WTC11 (cell line): ENCODE measurements at regions not wholly inside any gene's neighbourhood (a gene's known extent, or its start where the extent isn't known, plus 50 kb on each side); places are given as distances from the start of the nearest gene placed in this dataset.

Experiments used
- ATAC-seq: fragments of 200-7000 bp; cut with Tn5 transposase; 2 replicates; pipeline ENCODE4 v1.10.0; 2021; ENCODE audit warnings: mild to moderate bottlenecking, moderate library complexity
- CTCF ChIA-PET: fragments of 300-600 bp; sonication (Branson Sonifier 250); formaldehyde crosslinking; loops from one replicate; lab custom pipeline; 2021; ENCODE audit warnings: antibody characterized with exemption; lab: Charles Lee
- POLR2A ChIA-PET: fragments of 350-600 bp; sonication (Branson Sonifier 250); formaldehyde crosslinking; loops from one replicate; lab custom pipeline; 2021; ENCODE audit warnings: antibody characterized with exemption; lab: Charles Lee
- DNase-seq: peaks from one replicate; pipeline ENCODE4 v3.0.0; 2021; ENCODE audit warnings: low spot score
- H3K27ac Mint-ChIP-seq: 2 replicates; pipeline ENCODE4 v1.8.0; 2021; ENCODE audit warnings: mixed read lengths
- H3K27me3 Mint-ChIP-seq: 2 replicates; pipeline ENCODE4 v1.8.0; 2021; ENCODE audit warnings: low read depth, mild to moderate bottlenecking, moderate library complexity, mixed read lengths
- H3K36me3 Mint-ChIP-seq: 2 replicates; pipeline ENCODE4 v1.8.0; 2021; ENCODE audit warnings: mixed read lengths
- H3K4me1 Mint-ChIP-seq: 2 replicates; pipeline ENCODE4 v1.8.0; 2022; ENCODE audit warnings: mixed read lengths
- H3K4me3 Mint-ChIP-seq: 2 replicates; pipeline ENCODE4 v1.8.0; 2021; ENCODE audit warnings: mild to moderate bottlenecking, moderate library complexity, mixed read lengths
- H3K9me3 Mint-ChIP-seq: 2 replicates; pipeline ENCODE4 v1.8.0; 2021; ENCODE audit warnings: mixed read lengths
- ESRRA ChIP-seq: sonication (generic); formaldehyde crosslinking; IDR thresholded peaks from 2 replicates; pipeline ENCODE4 v1.8.1; 2022; ENCODE audit warnings: mild to moderate bottlenecking, missing genetic modification reagents, borderline replicate concordance
- FOXP1 ChIP-seq: sonication (generic); formaldehyde crosslinking; IDR thresholded peaks from 2 replicates; pipeline ENCODE4 v1.8.0; 2022; ENCODE audit warnings: missing genetic modification reagents, mild to moderate bottlenecking, moderate library complexity, borderline replicate concordance
- HMGA2 ChIP-seq: fragments of 250-450 bp; sonication (Bioruptor Pico); IDR thresholded peaks from 2 replicates; pipeline ENCODE4 v1.4.0; 2021; ENCODE audit warnings: mild to moderate bottlenecking, moderate library complexity
- KAT7 ChIP-seq: sonication (generic); formaldehyde crosslinking; IDR thresholded peaks from 2 replicates; pipeline ENCODE4 v1.8.1; 2023; ENCODE audit warnings: missing genetic modification reagents, mild to moderate bottlenecking, borderline replicate concordance
- NR2C2 ChIP-seq: sonication (generic); formaldehyde crosslinking; IDR thresholded peaks from 2 replicates; pipeline ENCODE4 v1.8.0; 2022; ENCODE audit warnings: mild to moderate bottlenecking, missing genetic modification reagents
- PRRX2 ChIP-seq: fragments of 250-450 bp; sonication (Bioruptor Pico); IDR thresholded peaks from 2 replicates; pipeline ENCODE4 v1.8.0; 2021; ENCODE audit warnings: mild to moderate bottlenecking
- SMAD3 ChIP-seq: sonication (generic); formaldehyde crosslinking; IDR thresholded peaks from 2 replicates; pipeline ENCODE4 v1.8.0; 2022; ENCODE audit warnings: missing genetic modification reagents, mild to moderate bottlenecking, borderline replicate concordance
- SOX15 ChIP-seq: fragments of 250-450 bp; sonication (Bioruptor Pico); IDR thresholded peaks from 2 replicates; pipeline ENCODE4 v1.9.0; 2021; ENCODE audit warnings: mild to moderate bottlenecking
- SP1 ChIP-seq: sonication (generic); formaldehyde crosslinking; conservative IDR thresholded peaks from 2 replicates; pipeline ENCODE4 v1.8.1; 2022; ENCODE audit warnings: missing genetic modification reagents
- TP53 ChIP-seq: sonication (generic); formaldehyde crosslinking; IDR thresholded peaks from 2 replicates; pipeline ENCODE4 v1.8.1; 2023; ENCODE audit warnings: mild to moderate bottlenecking, missing genetic modification reagents
- ZNF232 ChIP-seq: sonication (generic); formaldehyde crosslinking; IDR thresholded peaks from 2 replicates; pipeline ENCODE4 v1.8.0; 2022; ENCODE audit warnings: mild to moderate bottlenecking, missing genetic modification reagents
- TF ChIP-seq, protein P1 (sequence below): sonication (generic); formaldehyde crosslinking; IDR thresholded peaks from 2 replicates; pipeline ENCODE4 v1.8.1; 2023; ENCODE audit warnings: mild to moderate bottlenecking, moderate library complexity, missing genetic modification reagents
- TF ChIP-seq, protein P2 (sequence below): sonication (generic); formaldehyde crosslinking; IDR thresholded peaks from 2 replicates; pipeline ENCODE4 v1.8.1; 2023; ENCODE audit warnings: mild to moderate bottlenecking, missing genetic modification reagents
- TF ChIP-seq, protein P3 (sequence below): sonication (generic); formaldehyde crosslinking; IDR thresholded peaks from 2 replicates; pipeline ENCODE4 v1.8.1; 2022; ENCODE audit warnings: missing genetic modification reagents, borderline replicate concordance
- TF ChIP-seq, protein P4 (sequence below): sonication (generic); formaldehyde crosslinking; IDR thresholded peaks from 2 replicates; pipeline ENCODE4 v1.8.0; 2022; ENCODE audit warnings: mild to moderate bottlenecking, missing genetic modification reagents
- TF ChIP-seq, protein P5 (sequence below): sonication (generic); formaldehyde crosslinking; IDR thresholded peaks from 2 replicates; pipeline ENCODE4 v1.8.1; 2023; ENCODE audit warnings: mild to moderate bottlenecking, missing genetic modification reagents, moderate library complexity
- TF ChIP-seq, protein P6 (sequence below): sonication (generic); formaldehyde crosslinking; IDR thresholded peaks from 2 replicates; pipeline ENCODE4 v1.8.1; 2023; ENCODE audit warnings: mild to moderate bottlenecking, missing genetic modification reagents, moderate library complexity

DNA sequence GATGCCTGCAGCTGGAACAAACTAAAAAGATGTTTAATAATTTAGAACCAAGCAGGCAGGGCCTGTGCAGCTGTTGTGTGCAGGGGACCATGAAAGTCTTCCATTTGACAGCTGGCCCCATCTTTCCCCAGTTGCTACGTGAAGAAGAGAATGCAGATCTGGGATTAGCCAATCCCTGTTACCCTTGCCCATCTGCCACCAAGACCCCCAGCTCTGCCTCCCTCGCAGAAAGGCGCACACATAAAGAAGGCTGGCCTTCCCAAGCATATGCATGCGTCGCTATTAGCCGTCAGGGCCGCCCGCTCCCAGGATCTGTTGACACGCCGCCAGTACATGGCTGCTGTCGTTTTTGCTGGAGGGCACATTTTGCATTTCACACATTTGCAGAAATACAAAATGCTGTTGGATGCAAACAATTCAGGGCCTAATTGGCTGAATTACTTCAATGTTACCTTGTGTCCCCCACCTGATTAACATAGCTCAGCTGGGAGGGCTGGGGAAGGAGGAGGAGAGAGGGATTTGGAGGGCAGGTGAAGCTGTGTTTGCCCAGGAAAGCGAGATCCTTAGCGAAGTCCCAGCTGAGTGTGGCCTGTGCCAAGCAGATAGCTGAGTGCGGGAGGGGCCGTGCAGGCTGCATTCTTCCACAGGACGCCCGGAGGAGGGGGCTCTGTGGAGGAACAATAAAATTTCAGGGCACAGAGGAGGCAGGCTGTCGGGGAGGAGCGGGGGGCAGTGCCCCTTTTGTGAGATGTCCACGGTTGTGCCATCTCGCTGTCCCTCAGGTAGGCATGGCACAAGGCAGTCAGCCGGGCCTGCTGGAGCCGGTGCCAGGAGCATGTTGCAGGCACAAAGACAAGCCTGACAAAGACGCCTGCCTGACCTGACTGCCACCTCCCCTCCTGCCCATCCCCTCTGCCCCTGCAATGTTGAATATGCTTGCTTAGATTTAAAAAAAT is 443.0 kb upstream of the MKI67 start:
- Mint-ChIP-seq H3K4me3 (no peak overlapping the region), H3K27ac (no peak overlapping the region; the same call in 1 of the 2 replicates), H3K9me3 (peaks cover 3% of the 10 kb centered on the region; the same call in 1 of the 2 replicates), H3K4me1 (peaks cover 27% of the 10 kb centered on the region), H3K27me3 (no peaks in the 10 kb centered on the region), H3K36me3 (no peaks in the 10 kb centered on the region)
- DNase-seq = no peak
- no peak for TF ChIP-seq SOX15 (CRISPR knock-in tag)
- no peak for TF ChIP-seq NR2C2 (CRISPR knock-in tag)
- no peak for TF ChIP-seq ESRRA (CRISPR knock-in tag)
- TF ChIP-seq TP53 (CRISPR knock-in tag) = no peak
- TF ChIP-seq ZNF232 (CRISPR knock-in tag) = no peak
- TF ChIP-seq, protein P1, sequence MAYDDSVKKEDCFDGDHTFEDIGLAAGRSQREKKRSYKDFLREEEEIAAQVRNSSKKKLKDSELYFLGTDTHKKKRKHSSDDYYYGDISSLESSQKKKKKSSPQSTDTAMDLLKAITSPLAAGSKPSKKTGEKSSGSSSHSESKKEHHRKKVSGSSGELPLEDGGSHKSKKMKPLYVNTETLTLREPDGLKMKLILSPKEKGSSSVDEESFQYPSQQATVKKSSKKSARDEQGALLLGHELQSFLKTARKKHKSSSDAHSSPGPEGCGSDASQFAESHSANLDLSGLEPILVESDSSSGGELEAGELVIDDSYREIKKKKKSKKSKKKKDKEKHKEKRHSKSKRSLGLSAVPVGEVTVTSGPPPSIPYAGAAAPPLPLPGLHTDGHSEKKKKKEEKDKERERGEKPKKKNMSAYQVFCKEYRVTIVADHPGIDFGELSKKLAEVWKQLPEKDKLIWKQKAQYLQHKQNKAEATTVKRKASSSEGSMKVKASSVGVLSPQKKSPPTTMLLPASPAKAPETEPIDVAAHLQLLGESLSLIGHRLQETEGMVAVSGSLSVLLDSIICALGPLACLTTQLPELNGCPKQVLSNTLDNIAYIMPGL (CRISPR knock-in tag) = no peak
- TF ChIP-seq, protein P2, sequence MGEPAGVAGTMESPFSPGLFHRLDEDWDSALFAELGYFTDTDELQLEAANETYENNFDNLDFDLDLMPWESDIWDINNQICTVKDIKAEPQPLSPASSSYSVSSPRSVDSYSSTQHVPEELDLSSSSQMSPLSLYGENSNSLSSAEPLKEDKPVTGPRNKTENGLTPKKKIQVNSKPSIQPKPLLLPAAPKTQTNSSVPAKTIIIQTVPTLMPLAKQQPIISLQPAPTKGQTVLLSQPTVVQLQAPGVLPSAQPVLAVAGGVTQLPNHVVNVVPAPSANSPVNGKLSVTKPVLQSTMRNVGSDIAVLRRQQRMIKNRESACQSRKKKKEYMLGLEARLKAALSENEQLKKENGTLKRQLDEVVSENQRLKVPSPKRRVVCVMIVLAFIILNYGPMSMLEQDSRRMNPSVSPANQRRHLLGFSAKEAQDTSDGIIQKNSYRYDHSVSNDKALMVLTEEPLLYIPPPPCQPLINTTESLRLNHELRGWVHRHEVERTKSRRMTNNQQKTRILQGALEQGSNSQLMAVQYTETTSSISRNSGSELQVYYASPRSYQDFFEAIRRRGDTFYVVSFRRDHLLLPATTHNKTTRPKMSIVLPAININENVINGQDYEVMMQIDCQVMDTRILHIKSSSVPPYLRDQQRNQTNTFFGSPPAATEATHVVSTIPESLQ (CRISPR knock-in tag) = no peak
- ChIA-PET POLR2A (no interaction called here), CTCF (interaction anchor here (0.7 to 2.2 kb wide), 2 partner anchors 18 to 301 kb away, joined by 3 to 5 read pairs; no protein-coding TSS in a partner anchor)
- no peak for ATAC-seq

DNA sequence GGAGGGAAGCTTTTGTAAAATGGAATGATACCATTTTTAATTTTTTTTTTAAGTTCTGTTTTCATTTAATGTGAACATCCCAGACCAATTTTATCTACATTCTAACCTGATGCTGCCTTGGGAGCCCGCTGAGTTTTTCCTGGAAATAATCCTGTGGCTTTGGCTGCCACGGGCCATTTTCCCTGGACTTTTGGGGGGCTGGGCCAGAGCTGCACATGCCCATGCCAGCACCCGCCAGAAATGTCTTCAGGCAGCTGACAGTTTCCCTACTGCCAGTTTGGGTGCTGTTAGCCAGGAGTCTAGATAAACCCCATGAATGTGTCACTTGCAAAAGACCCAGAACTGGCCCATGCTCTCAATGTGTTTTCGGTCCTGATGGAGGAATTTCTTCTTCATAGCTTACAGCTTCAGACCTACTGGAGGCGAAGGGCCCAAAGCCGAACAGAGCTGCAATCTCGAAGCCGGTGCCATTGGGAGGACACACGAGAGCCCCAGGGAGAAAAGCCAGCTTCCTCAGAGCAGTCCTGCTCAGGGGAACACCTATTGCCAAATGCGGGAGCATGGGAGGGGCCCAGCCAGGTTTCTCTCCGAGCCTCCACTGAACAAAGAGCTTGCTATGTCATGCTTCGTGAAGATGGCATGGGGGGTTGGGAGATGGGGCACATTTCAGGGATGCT is 444.2 kb upstream of the MKI67 start:
- DNase-seq = no peak
- no peak for ATAC-seq
- no peak overlapping the region for H3K4me3 Mint-ChIP-seq
- peaks cover 37% of the 10 kb centered on the region for H3K4me1 Mint-ChIP-seq
- H3K9me3 Mint-ChIP-seq = no peaks in the 10 kb centered on the region
- no peaks in the 10 kb centered on the region; the same call in 1 of the 2 replicates for H3K27me3 Mint-ChIP-seq
- no peak for TF ChIP-seq PRRX2
- TF ChIP-seq, all 79 proteins: peak for 0
- Mint-ChIP-seq H3K36me3 (no peaks in the 10 kb centered on the region), H3K27ac (no peak overlapping the region)
- POLR2A ChIA-PET = no interaction called here
- CTCF ChIA-PET = interaction anchor here (1.7 to 1.9 kb wide), 2 partner anchors 169 to 302 kb away, joined by 9 to 11 read pairs; no protein-coding TSS in a partner anchor

DNA sequence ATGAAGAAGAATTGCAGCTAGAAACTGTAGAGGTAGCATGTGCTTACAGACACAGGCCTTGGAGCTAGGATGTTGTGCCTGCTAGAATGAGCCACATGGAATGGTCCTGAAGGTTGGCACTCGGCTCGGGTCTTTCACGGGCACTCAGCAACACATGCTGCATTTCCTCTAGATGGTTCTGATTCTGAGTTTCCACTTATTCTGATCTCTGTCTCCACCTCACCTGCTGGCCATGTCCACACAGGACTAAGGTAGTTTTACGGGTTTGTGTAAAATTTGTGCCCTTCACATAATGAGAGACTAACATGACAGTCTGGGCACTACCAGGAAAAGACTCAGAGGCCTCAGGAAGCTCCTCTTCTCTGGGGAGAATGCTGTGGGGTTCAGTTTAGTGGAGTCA is 444.8 kb upstream of the MKI67 start:
- Mint-ChIP-seq H3K36me3 (no peaks in the 10 kb centered on the region), H3K4me3 (no peak overlapping the region), H3K4me1 (peaks cover 43% of the 10 kb centered on the region), H3K27ac (no peak overlapping the region), H3K9me3 (no peaks in the 10 kb centered on the region), H3K27me3 (peaks cover 4% of the 10 kb centered on the region; the same call in 1 of the 2 replicates)
- DNase-seq = no peak
- ChIA-PET POLR2A (no interaction called here), CTCF (interaction anchor here (0.8 to 1.9 kb wide), 4 partner anchors 9 to 303 kb away, joined by 3 to 11 read pairs (median 8); no protein-coding TSS in a partner anchor)
- no peak for ATAC-seq
- TF ChIP-seq, protein P3, sequence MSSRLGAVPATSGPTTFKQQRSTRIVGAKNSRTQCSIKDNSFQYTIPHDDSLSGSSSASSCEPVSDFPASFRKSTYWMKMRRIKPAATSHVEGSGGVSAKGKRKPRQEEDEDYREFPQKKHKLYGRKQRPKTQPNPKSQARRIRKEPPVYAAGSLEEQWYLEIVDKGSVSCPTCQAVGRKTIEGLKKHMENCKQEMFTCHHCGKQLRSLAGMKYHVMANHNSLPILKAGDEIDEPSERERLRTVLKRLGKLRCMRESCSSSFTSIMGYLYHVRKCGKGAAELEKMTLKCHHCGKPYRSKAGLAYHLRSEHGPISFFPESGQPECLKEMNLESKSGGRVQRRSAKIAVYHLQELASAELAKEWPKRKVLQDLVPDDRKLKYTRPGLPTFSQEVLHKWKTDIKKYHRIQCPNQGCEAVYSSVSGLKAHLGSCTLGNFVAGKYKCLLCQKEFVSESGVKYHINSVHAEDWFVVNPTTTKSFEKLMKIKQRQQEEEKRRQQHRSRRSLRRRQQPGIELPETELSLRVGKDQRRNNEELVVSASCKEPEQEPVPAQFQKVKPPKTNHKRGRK (CRISPR knock-in tag) = no peak
- TF ChIP-seq, protein P2 (CRISPR knock-in tag) = no peak
- TF ChIP-seq, protein P4, sequence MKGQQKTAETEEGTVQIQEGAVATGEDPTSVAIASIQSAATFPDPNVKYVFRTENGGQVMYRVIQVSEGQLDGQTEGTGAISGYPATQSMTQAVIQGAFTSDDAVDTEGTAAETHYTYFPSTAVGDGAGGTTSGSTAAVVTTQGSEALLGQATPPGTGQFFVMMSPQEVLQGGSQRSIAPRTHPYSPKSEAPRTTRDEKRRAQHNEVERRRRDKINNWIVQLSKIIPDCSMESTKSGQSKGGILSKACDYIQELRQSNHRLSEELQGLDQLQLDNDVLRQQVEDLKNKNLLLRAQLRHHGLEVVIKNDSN (CRISPR knock-in tag) = no peak
- TF ChIP-seq, protein P5, sequence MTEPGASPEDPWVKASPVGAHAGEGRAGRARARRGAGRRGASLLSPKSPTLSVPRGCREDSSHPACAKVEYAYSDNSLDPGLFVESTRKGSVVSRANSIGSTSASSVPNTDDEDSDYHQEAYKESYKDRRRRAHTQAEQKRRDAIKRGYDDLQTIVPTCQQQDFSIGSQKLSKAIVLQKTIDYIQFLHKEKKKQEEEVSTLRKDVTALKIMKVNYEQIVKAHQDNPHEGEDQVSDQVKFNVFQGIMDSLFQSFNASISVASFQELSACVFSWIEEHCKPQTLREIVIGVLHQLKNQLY (CRISPR knock-in tag) = no peak
- TF ChIP-seq KAT7 = no peak
- TF ChIP-seq HMGA2 (CRISPR knock-in tag) = no peak
- TF ChIP-seq, protein P6, sequence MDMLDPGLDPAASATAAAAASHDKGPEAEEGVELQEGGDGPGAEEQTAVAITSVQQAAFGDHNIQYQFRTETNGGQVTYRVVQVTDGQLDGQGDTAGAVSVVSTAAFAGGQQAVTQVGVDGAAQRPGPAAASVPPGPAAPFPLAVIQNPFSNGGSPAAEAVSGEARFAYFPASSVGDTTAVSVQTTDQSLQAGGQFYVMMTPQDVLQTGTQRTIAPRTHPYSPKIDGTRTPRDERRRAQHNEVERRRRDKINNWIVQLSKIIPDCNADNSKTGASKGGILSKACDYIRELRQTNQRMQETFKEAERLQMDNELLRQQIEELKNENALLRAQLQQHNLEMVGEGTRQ (CRISPR knock-in tag) = no peak
- no peak for TF ChIP-seq SMAD3 (CRISPR knock-in tag)
- TF ChIP-seq NR2C2 (CRISPR knock-in tag) = no peak
- TF ChIP-seq PRRX2 = no peak
- TF ChIP-seq SP1 = no peak
- no peak for TF ChIP-seq FOXP1 (CRISPR knock-in tag)
